OCI-LY7 (cell line): ENCODE measurements at regions not wholly inside any gene's neighbourhood (a gene's known extent, or its start where the extent isn't known, plus 50 kb on each side); places are given as distances from the start of the nearest gene placed in this dataset.

Source experiments
- BruUV-seq: library from RNA; stranded (reverse); fragments of 400-500 nt; replicated peaks from 2 replicates; lab custom pipeline; 2021; lab: Mats Ljungman, UMichigan
- CTCF ChIA-PET: fragments of 300-600 bp; sonication (Branson Sonifier 250); formaldehyde crosslinking; loops from one replicate; lab custom pipeline; 2022; ENCODE audit warnings: antibody characterized with exemption; ENCODE audit not compliant: unreplicated experiment; lab: Charles Lee
- POLR2A ChIA-PET: fragments of 300-600 bp; sonication (Branson Sonifier 250); formaldehyde crosslinking; loops from one replicate; lab custom pipeline; 2022; ENCODE audit warnings: antibody characterized with exemption; lab: Charles Lee
- DNase-seq: peaks from one replicate; pipeline ENCODE4 v3.0.0-alpha.2; 2015; ENCODE audit warnings: low spot score
- H2AFZ ChIP-seq: fragments of 200-600 bp; sonication (generic), shearing (Covaris generic); 2 replicates; pipeline ENCODE4 v1.6.1; 2014; ENCODE audit warnings: mild to moderate bottlenecking, antibody characterized with exemption, low read length, moderate library complexity
- H3K27ac ChIP-seq: fragments of 200-600 bp; sonication (generic); 2 replicates; pipeline ENCODE4 v1.5.1; 2014; ENCODE audit warnings: mixed run types, low read depth, mild to moderate bottlenecking, moderate library complexity, low read length, inconsistent platforms; ENCODE audit not compliant: poor library complexity, severe bottlenecking
- H3K36me3 ChIP-seq: fragments of 200-600 bp; sonication (generic); 2 replicates; pipeline ENCODE4 v1.6.1; 2014; ENCODE audit warnings: mild to moderate bottlenecking, antibody characterized with exemption, low read length, moderate library complexity, mixed read lengths; ENCODE audit not compliant: insufficient read depth
- H3K4me1 ChIP-seq: fragments of 200-600 bp; sonication (generic); 2 replicates; pipeline ENCODE4 v1.5.1; 2014; ENCODE audit warnings: mild to moderate bottlenecking, low read length; ENCODE audit not compliant: insufficient read depth, poor library complexity, severe bottlenecking
- H3K4me2 ChIP-seq: fragments of 200-600 bp; sonication (generic); 2 replicates; pipeline ENCODE4 v1.6.1; 2014; ENCODE audit warnings: mild to moderate bottlenecking, low read length
- H3K4me3 ChIP-seq: fragments of 200-600 bp; sonication (generic); 2 replicates; pipeline ENCODE4 v1.5.1; 2014; ENCODE audit warnings: mild to moderate bottlenecking, low read depth, low read length; ENCODE audit not compliant: poor library complexity, severe bottlenecking
- H3K79me2 ChIP-seq: fragments of 200-600 bp; sonication (generic); 2 replicates; pipeline ENCODE4 v1.6.1; 2016; ENCODE audit warnings: low read depth, mild to moderate bottlenecking, low read length, moderate library complexity, mixed read lengths; ENCODE audit not compliant: insufficient read depth
- H3K9me2 ChIP-seq: fragments of 200-600 bp; sonication (generic); 2 replicates; pipeline ENCODE4 v1.6.1; 2016; ENCODE audit warnings: mild to moderate bottlenecking, low read length, mixed read lengths; ENCODE audit not compliant: insufficient read depth
- H3K9me3 ChIP-seq: fragments of 200-600 bp; sonication (generic); 2 replicates; pipeline ENCODE4 v1.6.1; 2014; ENCODE audit warnings: mild to moderate bottlenecking, mixed run types, low read length, mixed read lengths
- H4K20me1 ChIP-seq: fragments of 200-600 bp; sonication (generic); 2 replicates; pipeline ENCODE4 v1.6.1; 2014; ENCODE audit warnings: mild to moderate bottlenecking, antibody characterized with exemption, low read length, moderate library complexity, mixed read lengths; ENCODE audit not compliant: insufficient read depth
- CTCF ChIP-seq: fragments of 200-600 bp; sonication (generic); conservative IDR thresholded peaks from 2 replicates; pipeline ENCODE4 v1.5.1; 2014; ENCODE audit warnings: mild to moderate bottlenecking, antibody characterized with exemption, low read length, moderate library complexity, mixed read lengths
- EZH2phosphoT487 ChIP-seq: fragments of 200-600 bp; sonication (generic); IDR thresholded peaks from 2 replicates; pipeline ENCODE4 v1.6.1; 2018; ENCODE audit warnings: low read depth, borderline replicate concordance, mild to moderate bottlenecking, mixed run types, antibody characterized with exemption, low read length, moderate library complexity, mixed read lengths
- intact Hi-C: fragments of 100-400 bp; cut with micrococcal nuclease; formaldehyde crosslinking; loops from one replicate; pipeline ENCODE4 v1.10.0; 2022; ENCODE audit not compliant: unreplicated experiment

DNA sequence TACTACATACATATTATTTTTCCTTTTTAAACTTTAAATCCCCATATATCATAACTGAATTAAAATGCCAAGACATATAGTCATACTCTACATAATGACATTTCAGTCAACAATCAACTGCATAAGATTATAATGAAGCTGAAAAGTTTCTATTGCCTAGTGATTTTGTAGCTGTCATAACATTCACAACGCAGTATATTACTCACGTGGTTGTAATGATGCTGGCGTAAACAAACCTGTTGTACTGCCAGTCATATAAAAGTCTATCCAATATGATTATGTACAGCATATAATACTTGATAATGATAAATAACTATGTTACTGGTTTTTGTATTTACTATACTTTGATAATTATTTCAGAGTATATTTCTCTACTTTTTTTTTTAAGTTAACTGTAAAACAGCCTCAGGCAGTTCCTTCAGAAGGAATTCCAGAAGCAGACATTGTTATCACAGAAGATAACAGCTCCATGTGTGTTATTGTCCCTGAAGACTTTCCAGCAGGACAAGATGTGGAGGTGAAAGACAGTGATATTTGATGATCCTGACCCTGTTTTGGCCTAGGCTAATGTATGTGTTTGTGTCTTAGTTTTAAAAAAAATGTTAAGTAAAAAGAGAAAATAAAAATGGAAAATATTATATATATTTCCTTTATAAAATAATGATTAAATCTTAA lies 443.4 kb upstream of the UBE2E2 start:
- Histone ChIP-seq H3K9me2 (no peaks in the 10 kb centered on the region), H3K4me3 (no peak overlapping the region), H3K4me1 (no peaks in the 10 kb centered on the region), H4K20me1 (no peaks in the 10 kb centered on the region), H3K79me2 (no peaks in the 10 kb centered on the region), H3K9me3 (no peaks in the 10 kb centered on the region), H3K4me2 (no peak overlapping the region), H2AFZ (no peak overlapping the region), H3K27ac (no peak overlapping the region), H3K36me3 (no peaks in the 10 kb centered on the region)
- TF ChIP-seq EZH2phosphoT487 (no peak), CTCF (no peak)
- BruUV-seq = no TSS peak
- ChIA-PET POLR2A (interaction anchor here (0.9 to 1.0 kb wide), 2 partner anchors 18 to 33 kb away, joined by 3 to 4 read pairs; no protein-coding TSS in a partner anchor), CTCF (no interaction called here)
- intact Hi-C loops = no loop called here
- DNase-seq = no peak

DNA sequence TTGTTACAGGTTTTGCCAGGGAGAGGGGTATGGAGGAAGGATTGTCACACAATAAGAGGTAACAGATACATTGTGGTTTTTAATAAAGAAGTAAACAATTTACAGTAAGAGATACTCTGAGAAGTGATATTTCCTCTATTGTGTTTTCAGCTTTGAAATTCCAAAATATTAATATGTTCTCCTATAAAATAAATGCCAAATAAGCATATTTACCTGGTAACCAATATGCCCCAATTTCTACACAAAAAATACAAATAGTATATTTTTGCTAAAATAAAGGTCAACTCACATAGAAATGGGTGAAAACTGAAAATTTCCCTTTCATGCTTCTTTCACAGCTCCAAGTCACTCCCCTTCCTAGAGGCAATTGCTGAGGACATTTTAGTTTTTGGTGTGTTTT lies 437.4 kb upstream of the UBE2E2 start:
- Histone ChIP-seq H3K79me2 (no peaks in the 10 kb centered on the region), H3K27ac (no peak overlapping the region), H3K9me2 (no peaks in the 10 kb centered on the region), H3K4me1 (no peaks in the 10 kb centered on the region), H3K36me3 (no peaks in the 10 kb centered on the region), H3K9me3 (no peaks in the 10 kb centered on the region), H2AFZ (no peak overlapping the region), H4K20me1 (no peaks in the 10 kb centered on the region), H3K4me3 (no peak overlapping the region), H3K4me2 (no peak overlapping the region)
- ChIA-PET POLR2A (interaction anchor here (0.9 kb wide), 1 partner anchor 11 kb away, joined by 3 read pairs; no protein-coding TSS in a partner anchor), CTCF (no interaction called here)
- intact Hi-C loops = no loop called here
- TF ChIP-seq CTCF (no peak), EZH2phosphoT487 (no peak)
- DNase-seq = no peak
- BruUV-seq = no TSS peak

DNA sequence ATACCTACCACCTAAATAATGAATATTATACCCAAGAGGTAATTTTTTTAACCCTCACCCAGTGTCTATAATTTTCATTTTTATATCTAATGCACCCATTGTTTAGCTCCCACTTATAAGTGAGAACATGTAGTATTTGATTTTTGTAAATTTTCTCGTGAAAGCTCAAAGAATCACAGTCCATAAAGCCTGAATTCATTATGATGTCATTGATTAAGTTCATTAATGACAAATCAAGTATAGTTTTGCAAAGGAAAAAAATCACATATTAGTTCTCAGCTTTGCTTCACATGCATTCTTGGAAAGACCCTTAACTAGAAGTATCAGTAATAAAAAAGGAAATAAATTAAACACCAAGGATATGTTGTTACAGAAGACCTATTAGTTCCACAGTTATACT lies 425.3 kb upstream of the UBE2E2 start:
- no peaks in the 10 kb centered on the region for H3K36me3 ChIP-seq
- no peaks in the 10 kb centered on the region for H4K20me1 ChIP-seq
- TF ChIP-seq EZH2phosphoT487 (no peak), CTCF (no peak)
- H3K4me3 ChIP-seq = no peak overlapping the region
- no peaks in the 10 kb centered on the region for H3K9me2 ChIP-seq
- no TSS peak for BruUV-seq
- H3K4me1 ChIP-seq = no peaks in the 10 kb centered on the region
- no peaks in the 10 kb centered on the region for H3K79me2 ChIP-seq
- CTCF ChIA-PET = no interaction called here
- no peak overlapping the region for H3K27ac ChIP-seq
- no peak for DNase-seq
- intact Hi-C loops = no loop called here
- H2AFZ ChIP-seq = no peak overlapping the region
- no peak overlapping the region for H3K4me2 ChIP-seq
- POLR2A ChIA-PET = interaction anchor here (0.6 to 1.1 kb wide), 3 partner anchors 13 to 182 kb away, joined by 3 to 4 read pairs (median 3); no protein-coding TSS in a partner anchor
- no peaks in the 10 kb centered on the region for H3K9me3 ChIP-seq
